ENCODE measurements at regions not wholly inside any gene's neighbourhood (a gene's known extent, or its start where the extent isn't known, plus 50 kb on each side); places are given as distances from the start of the nearest gene placed in this dataset.

DNA sequence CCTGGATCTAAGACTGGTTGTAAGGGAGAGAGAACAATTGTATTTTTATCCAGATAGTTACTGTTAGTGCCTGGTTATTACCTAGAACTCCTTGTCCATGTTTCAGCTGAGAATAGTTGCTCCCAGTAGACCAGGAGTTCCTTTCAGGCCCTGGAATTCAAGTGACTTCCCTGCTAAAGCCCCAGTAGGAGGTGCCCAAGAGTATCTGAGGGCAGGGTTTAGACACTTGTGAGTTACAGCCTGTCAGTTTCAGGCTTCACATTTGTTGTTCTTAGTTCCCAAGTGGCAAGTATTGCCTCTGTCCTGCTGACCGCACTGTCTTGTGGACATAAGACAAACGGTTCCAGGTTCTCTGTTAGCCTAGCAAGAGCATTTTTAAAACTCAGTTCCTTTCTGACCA is 743.9 kb upstream of the SEMA6A start:
- TF ChIP-seq, protein P1, sequence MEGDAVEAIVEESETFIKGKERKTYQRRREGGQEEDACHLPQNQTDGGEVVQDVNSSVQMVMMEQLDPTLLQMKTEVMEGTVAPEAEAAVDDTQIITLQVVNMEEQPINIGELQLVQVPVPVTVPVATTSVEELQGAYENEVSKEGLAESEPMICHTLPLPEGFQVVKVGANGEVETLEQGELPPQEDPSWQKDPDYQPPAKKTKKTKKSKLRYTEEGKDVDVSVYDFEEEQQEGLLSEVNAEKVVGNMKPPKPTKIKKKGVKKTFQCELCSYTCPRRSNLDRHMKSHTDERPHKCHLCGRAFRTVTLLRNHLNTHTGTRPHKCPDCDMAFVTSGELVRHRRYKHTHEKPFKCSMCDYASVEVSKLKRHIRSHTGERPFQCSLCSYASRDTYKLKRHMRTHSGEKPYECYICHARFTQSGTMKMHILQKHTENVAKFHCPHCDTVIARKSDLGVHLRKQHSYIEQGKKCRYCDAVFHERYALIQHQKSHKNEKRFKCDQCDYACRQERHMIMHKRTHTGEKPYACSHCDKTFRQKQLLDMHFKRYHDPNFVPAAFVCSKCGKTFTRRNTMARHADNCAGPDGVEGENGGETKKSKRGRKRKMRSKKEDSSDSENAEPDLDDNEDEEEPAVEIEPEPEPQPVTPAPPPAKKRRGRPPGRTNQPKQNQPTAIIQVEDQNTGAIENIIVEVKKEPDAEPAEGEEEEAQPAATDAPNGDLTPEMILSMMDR (IDR thresholded peaks at IDR 0.05), result no peak
- no peak for TF ChIP-seq POLR2A (IDR thresholded peaks at IDR 0.05)
